ENCODE measurements at regions not wholly inside any gene's neighbourhood (a gene's known extent, or its start where the extent isn't known, plus 50 kb on each side); places are given as distances from the start of the nearest gene placed in this dataset.

DNA sequence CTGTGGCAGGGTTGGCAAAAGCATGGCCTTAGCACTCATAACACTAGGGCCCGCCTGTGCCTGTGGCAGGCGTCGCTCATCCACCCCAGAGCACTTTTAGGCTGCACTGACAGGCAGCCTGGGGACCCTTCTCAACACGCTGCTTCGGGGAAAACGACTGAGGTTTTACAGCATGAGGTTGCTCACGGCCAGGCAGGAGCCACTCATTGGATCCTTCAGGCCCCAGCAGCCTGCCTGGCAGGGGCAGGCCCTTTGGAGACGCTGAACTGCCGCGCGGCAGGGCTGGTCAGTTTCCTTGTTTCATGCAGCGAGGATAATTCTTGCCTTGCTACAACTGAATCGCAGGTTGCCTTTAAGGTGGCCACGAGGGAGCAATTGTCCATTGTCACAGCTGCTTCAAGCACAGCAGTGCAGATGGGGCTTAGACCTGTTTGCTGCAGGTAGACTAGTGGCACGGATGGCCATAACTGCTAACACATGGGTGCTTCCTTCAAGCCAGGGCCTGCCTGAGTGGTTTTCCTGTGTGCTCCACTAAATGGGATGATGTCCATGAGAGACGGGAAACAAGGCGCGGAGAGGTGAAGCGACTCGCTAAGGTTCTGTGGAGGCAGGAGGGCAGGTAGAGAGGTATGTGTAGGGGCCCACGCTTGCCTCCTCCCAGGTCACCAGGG is 49.9 kb upstream of the HS6ST1 start:
- DNase-seq = no peak

- no peak for DNase-seq
Measured at GRCh38 chr2:128369108-128369555, 50.5 kb upstream of the HS6ST1 start.

- DNase-seq = no peak
Measured at GRCh38 chr2:128369602-128370467, 51.2 kb upstream of the HS6ST1 start.

DNA sequence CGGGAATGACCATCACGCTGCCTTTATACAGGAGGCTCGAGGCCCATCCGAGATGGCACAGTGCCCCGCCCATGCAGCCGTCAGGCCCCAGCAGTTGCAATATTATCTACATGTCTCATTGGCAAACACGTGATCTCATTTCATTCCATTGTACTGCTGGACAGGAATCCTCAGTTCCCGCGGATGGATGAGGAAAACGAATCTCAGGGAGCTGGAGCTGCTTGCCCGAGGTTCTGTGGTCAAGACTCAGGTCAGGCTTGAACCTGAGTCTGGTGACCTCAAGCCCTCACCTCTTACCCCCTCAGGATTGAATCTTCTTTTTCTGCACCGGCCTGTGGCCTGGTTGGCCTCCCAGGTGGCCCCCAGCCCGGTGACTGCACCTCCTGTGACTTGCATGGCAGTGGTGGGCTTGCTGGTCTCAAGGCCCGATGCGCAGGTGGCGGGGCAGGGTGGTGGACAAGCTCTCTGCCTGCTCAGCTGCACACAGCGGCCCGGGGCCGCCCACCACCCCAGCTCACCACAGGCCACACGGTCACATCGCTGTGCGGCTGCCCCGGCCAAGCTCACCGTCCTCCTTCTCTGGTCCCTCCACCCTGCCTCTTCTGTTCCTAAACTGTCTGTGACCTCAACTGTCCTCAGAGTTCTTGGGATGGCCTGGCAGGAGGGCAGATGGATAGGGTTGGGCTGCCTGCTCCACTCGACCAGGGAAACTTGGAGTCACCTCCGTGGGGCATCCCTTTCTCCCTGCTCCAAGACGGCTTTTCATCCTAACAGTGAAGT is 52.0 kb upstream of the HS6ST1 start:
- DNase-seq = no peak

DNA sequence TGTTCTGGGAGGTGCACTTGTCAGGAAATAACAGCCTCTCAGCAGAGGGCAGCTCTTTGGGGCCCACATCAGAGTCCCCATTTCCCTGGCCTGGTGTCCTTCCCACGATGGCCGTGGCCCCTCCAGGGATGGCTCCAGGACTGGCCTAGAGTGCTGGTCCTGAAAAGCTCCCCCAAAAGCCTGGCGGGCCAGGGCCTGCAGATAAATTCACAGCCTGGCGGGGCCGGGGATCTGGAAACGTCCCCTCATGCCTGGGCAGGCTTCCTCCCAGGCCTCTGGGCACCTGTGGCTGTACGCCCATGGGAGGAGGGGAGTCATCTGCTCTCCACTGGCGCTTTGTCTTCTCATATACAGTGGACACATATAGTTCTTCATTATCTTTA is 52.6 kb upstream of the HS6ST1 start:
- DNase-seq = no peak

DNA sequence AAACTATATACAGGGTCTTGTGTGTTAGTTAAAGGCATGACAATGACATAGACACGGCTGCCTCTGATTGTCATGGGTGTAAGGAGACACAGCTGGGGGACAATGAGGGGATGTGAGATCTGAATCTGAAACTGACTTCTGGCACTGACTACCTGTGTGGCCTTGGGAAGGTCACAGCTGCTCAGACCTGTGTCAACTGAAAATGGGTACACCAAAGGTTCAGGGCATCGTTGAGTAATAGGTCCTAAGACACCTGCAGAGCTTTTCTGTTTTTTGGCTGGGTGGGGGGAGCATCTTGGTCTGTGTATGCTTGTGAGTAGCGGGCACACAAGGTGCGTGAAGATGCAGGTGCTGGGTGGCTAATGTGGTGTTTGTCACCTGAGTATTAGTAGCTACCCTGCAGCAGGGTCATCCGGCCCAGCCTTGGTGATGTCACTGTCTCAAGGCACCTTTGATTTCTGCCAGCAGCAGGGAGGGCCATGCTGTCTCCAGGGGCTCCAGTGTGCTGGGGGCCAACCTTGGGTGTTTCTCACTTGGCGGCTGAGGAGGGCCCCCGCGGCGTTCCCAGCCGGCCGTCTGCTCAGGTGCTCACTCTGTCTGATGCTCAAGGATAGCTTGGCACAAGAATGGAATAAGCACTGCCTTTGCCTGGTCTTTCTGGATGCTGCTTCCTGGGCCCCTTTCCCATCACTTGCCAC is 53.1 kb upstream of the HS6ST1 start:
- DNase-seq = no peak

GRCh38 chr2:128372621-128373341 is 54.1 kb upstream of the HS6ST1 start:
- no peak for DNase-seq

GRCh38 chr2:128373451-128374000 is 54.9 kb upstream of the HS6ST1 start:
- no peak for DNase-seq

DNA sequence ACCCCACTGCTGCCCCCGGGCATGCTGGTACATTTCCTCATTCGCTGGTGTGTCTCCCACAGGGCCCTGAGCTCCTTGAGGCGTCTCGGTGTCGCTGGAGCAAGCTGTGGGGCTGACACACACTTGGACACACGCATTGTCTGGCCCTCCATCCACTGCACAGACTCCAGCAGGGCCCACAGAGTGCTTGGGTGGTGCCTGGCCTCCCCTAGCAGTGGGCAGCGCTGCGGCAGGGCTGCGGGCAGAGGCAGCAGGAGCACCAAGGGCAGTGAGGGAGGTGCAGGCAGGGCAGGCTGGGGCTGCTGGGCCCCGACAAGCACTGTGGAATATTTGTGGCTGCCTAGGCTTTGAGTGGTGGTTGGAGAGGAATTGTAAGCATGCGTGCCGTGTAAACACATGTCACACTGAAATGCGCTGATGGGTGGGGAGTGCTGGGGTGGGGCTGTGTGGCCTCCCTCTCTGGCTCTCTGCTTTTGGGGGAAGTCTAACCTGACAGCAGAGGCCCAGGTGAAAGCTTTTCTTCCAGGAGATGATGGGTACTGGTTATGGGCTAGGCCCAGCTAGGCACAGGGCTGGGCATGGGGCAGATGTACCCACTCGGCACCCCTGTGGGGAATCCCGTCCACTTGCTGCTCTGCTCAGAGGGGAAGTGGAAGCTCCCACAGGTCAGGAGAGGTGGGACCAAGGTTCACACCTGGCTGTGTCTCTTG is 55.5 kb upstream of the HS6ST1 start:
- DNase-seq = no peak

DNA sequence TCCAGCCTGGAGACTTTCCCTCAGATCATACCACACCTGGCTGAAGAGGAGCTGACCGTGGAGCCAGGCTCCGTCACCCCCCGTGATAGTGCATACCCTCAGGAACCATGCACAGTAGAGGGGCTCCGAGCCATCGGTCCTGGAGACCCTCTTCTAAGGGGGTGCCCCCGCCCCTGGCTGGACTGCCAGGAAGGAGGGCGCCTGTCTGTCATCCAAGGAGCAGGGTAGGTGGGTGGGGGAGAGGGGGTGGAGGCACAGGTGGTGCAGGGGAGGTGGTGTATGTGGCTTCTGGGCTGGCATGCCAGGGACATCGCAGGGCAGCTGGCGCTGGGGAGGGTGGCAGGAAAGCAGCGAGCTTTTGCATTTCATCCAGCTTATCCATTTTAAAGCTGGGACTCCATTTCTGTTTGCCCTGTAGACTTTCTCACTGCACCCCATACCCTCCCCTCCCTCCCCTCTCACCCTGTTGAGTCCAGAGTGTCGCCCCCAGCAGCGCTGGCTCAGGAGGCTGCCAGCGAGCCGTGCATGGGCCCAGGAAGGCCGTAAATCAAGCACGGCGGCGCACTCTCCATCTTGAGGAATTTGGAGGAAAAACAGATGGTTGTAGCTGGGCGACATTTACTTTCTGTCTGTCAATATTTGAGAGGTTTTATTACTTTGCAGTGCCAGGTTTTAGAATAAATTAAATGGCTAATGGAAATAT is 56.2 kb upstream of the HS6ST1 start:
- no peak for DNase-seq

DNA sequence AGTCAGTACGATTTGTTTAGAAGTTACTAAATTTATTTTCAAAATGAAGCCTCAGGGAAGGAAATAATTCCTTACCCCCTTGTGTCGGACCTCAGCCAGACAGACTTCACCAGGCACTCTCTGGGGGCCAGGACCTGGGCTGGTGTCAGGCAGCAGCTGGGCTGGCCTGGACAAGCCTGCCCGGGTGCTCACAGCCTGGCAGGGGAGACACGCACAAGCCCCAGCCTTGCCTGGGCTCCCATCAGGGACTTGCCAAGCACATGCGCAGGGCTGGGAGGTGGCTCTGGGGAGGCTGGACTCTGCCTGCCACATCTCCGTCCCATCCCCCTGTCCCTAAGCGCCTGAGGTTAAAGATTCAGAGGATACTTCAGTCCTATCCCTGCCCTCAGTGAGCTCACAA is 56.8 kb upstream of the HS6ST1 start:
- DNase-seq = no peak

DNA sequence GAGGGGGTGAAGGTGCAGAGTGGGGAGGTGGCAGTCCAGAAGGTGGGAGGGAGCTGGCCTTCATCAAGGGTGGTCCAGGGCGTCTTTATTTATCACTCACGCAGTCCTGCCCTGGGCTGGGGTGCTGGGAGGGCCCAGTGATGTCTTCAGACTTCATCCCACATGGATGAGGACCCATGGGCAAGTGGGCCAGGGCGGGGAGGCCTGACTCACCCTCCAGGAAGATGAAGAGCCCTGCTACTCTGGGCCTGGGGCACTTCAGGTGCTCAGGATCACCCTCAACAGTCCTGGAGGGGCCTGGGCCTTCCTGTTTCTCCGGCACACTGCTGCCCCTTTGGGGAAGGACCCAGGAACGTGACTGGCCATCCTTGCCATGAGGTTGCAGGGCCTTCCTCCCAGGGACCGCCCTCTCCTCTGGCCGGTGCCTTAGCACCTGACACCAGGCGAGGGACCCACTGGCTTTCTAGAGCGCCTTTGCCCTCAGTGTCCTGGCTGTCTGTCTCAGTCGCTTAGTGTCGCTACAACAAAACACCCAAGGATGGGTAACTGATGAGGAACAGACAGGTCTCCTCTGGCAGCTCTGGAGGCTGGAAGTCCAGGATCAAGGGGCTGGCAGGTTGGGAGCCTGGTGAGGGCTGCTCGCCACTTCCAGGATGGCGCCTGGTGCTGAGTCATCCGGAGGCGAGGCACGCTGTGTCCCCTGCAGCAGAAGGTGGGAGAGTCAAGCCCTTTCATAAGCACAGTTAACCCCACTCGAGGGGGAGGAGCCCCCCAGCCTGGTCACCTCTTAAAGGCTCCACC is 57.8 kb upstream of the HS6ST1 start:
- DNase-seq = no peak

DNA sequence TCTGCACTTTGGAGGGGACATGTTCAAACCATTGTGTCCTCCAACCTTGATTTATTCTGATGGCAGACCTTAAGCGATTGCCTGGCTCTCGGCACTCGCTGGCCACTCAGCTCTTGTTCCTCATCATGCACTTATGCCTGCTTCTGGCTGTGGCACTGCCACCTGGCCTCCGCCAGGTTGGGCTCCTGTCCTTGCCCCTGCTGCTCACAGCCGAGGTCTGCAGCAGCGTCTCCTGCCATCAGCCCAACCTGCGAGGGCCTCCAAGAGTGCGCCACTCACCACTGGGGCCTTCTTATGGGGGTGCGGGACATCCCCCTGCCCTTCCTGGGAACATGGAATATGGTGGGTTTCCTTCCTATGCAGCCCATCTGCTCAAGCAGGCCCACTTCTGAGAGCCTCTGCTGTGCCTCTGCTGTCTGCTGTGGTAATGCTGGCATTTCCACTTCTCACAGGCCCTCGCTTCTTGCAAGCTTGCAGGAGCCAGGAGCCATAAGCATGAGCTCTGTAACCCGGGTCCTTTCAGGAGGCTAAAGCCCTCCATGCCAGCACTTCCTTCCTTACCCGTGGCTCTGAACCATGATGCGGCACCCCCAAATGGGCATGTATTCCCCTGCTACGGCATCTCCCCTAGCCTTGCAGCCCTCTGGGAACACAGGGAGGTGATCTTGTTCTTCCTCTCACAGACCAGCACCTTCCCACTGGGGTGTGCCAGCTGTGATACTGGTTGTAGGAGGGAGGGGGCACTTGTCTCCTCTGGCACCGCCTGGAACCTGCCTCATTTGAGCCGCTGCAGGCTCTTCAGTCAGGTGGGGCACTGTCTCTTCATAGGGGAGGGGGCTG is 58.6 kb upstream of the HS6ST1 start:
- no peak for DNase-seq

- DNase-seq = no peak
Measured at GRCh38 chr2:128378231-128379020, 59.8 kb upstream of the HS6ST1 start.

GRCh38 chr2:128379021-128380015 is 60.6 kb upstream of the HS6ST1 start:
- DNase-seq = no peak

- no peak for DNase-seq
Measured at GRCh38 chr2:128380061-128380889, 61.6 kb upstream of the HS6ST1 start.

All from stimulated activated CD4-positive, alpha-beta T cell treated with anti-CD3 and anti-CD28 coated beads, Interleukin-2, amount 100 ng/mL, for 24 hours (primary cell).